Suprapubic skin (tissue), 4 donors: ENCODE measurements at regions not wholly inside any gene's neighbourhood (a gene's known extent, or its start where the extent isn't known, plus 50 kb on each side); places are given as distances from the start of the nearest gene placed in this dataset.

Experiments
- DNase-seq, 2 donors: peaks; one replicate each; pipeline ENCODE4 v3.0.0-alpha.2; 2019; ENCODE audit warnings: low spot score in 2 of 2
- H3K27ac ChIP-seq: fragments of 200-600 bp; sonication (generic); one replicate; pipeline ENCODE4 v1.5.1; 2019
- H3K27me3 ChIP-seq: fragments of 200-600 bp; sonication (generic); one replicate; pipeline ENCODE4 v1.5.1; 2019
- H3K36me3 ChIP-seq: fragments of 200-600 bp; sonication (generic); one replicate; pipeline ENCODE4 v1.5.1; 2019
- H3K4me1 ChIP-seq: fragments of 200-600 bp; sonication (generic); one replicate; pipeline ENCODE4 v1.5.1; 2019
- H3K4me3 ChIP-seq: fragments of 200-600 bp; sonication (generic); one replicate; pipeline ENCODE4 v1.5.1; 2019; ENCODE audit warnings: mild to moderate bottlenecking
- H3K9me3 ChIP-seq: fragments of 200-600 bp; sonication (generic); one replicate; pipeline ENCODE4 v1.5.1; 2019
- CTCF ChIP-seq, 2 donors: fragments of 200-600 bp in 1 of 2; fragments of 450-650 bp in 1 of 2; sonication (generic) in 1 of 2; IDR thresholded peaks; one replicate each; pipeline ENCODE4 v1.5.1; 2016 to 2019; ENCODE audit warnings: antibody characterized with exemption in 2 of 2, mild to moderate bottlenecking in 1 of 2, moderate library complexity in 1 of 2
- EP300 ChIP-seq: sonication (generic); formaldehyde crosslinking; IDR thresholded peaks from one replicate; pipeline ENCODE4 v1.6.1; 2017; ENCODE audit warnings: antibody characterized with exemption
- POLR2A ChIP-seq, 2 donors: fragments of 450-650 bp; IDR thresholded peaks; one replicate each; pipeline ENCODE4 v1.6.1; 2017; ENCODE audit warnings: antibody characterized with exemption in 2 of 2, mild to moderate bottlenecking in 2 of 2, moderate library complexity in 2 of 2
- POLR2AphosphoS5 ChIP-seq, 3 donors: sonication (generic); formaldehyde crosslinking; IDR thresholded peaks; one replicate each; pipeline ENCODE4 v1.6.1; 2017; ENCODE audit warnings: antibody characterized with exemption in 3 of 3
- WGBS: methylation state at CpG from one replicate; pipeline ENCODE4 v1.1.5; 2018; 5-methylcytosine and 5-hydroxymethylcytosine counted together

GRCh38 chr6:168215121-168215808 lies 104.3 kb downstream of the DACT2 start:
- Histone ChIP-seq H3K36me3 (no peaks in the 10 kb centered on the region), H3K27me3 (no peaks in the 10 kb centered on the region), H3K4me1 (no peaks in the 10 kb centered on the region), H3K9me3 (no peaks in the 10 kb centered on the region), H3K4me3 (no peak overlapping the region), H3K27ac (no peak overlapping the region)
- no peak for DNase-seq
- TF ChIP-seq EP300 (no peak), CTCF (IDR thresholded peaks at IDR 0.05) (no peak), POLR2AphosphoS5 (IDR thresholded peaks at IDR 0.05) (no peak), POLR2A (IDR thresholded peaks at IDR 0.05) (no peak)
- 84% methylated on average over 23 of the region's 23 CpGs for WGBS

GRCh38 chr6:168214586-168215104 lies 104.9 kb downstream of the DACT2 start:
- no peaks in the 10 kb centered on the region for H3K27me3 ChIP-seq
- TF ChIP-seq POLR2A (IDR thresholded peaks at IDR 0.05), result no peak
- no peak for TF ChIP-seq CTCF (IDR thresholded peaks at IDR 0.05)
- no peak overlapping the region for H3K4me3 ChIP-seq
- DNase-seq, result no peak
- H3K4me1 ChIP-seq, result no peaks in the 10 kb centered on the region
- H3K9me3 ChIP-seq, result no peaks in the 10 kb centered on the region
- no peaks in the 10 kb centered on the region for H3K36me3 ChIP-seq
- no peak overlapping the region for H3K27ac ChIP-seq
- WGBS, result 90% methylated on average over 15 of the region's 17 CpGs

- no peak for DNase-seq
- H3K27me3 ChIP-seq, result no peaks in the 10 kb centered on the region
- no peak overlapping the region for H3K4me3 ChIP-seq
- H3K4me1 ChIP-seq, result no peaks in the 10 kb centered on the region
- H3K9me3 ChIP-seq, result no peaks in the 10 kb centered on the region
- 95% methylated on average over 16 of the region's 16 CpGs for WGBS
- H3K36me3 ChIP-seq, result no peaks in the 10 kb centered on the region
- TF ChIP-seq POLR2AphosphoS5 (IDR thresholded peaks at IDR 0.05) (no peak), POLR2A (IDR thresholded peaks at IDR 0.05) (no peak), EP300 (no peak), CTCF (IDR thresholded peaks at IDR 0.05) (no peak)
- no peak overlapping the region for H3K27ac ChIP-seq
Measured at GRCh38 chr6:168213121-168213524, 106.5 kb downstream of the DACT2 start.

GRCh38 chr6:168212362-168212761 lies 107.2 kb downstream of the DACT2 start:
- no peak overlapping the region for H3K4me3 ChIP-seq
- H3K36me3 ChIP-seq, result no peaks in the 10 kb centered on the region
- TF ChIP-seq POLR2A (IDR thresholded peaks at IDR 0.05) (no peak), POLR2AphosphoS5 (IDR thresholded peaks at IDR 0.05) (no peak), EP300 (no peak), CTCF (IDR thresholded peaks at IDR 0.05) (no peak)
- no peaks in the 10 kb centered on the region for H3K9me3 ChIP-seq
- DNase-seq, result no peak
- WGBS, result 95% methylated on average over 20 of the region's 22 CpGs
- H3K27me3 ChIP-seq, result no peaks in the 10 kb centered on the region
- H3K27ac ChIP-seq, result no peak overlapping the region
- no peaks in the 10 kb centered on the region for H3K4me1 ChIP-seq

GRCh38 chr6:168211681-168212080 lies 107.9 kb downstream of the DACT2 start:
- H3K4me3 ChIP-seq, result no peak overlapping the region
- no peak for TF ChIP-seq POLR2AphosphoS5 (IDR thresholded peaks at IDR 0.05)
- no peak for TF ChIP-seq POLR2A (IDR thresholded peaks at IDR 0.05)
- no peak for TF ChIP-seq EP300
- no peak for TF ChIP-seq CTCF (IDR thresholded peaks at IDR 0.05)

More at GRCh38 chr6:168211681-168212080, 107.9 kb downstream of the DACT2 start:
- no peaks in the 10 kb centered on the region for H3K9me3 ChIP-seq
- WGBS, result 89% methylated on average over 7 of the region's 7 CpGs
- H3K27me3 ChIP-seq, result no peaks in the 10 kb centered on the region
- H3K4me1 ChIP-seq, result peaks cover 3% of the 10 kb centered on the region
- no peak for DNase-seq
- no peaks in the 10 kb centered on the region for H3K36me3 ChIP-seq
- H3K27ac ChIP-seq, result no peak overlapping the region
